GM21390 (cell line): ENCODE measurements at regions not wholly inside any gene's neighbourhood (a gene's known extent, or its start where the extent isn't known, plus 50 kb on each side); places are given as distances from the start of the nearest gene placed in this dataset.
"Not testable (repeated sequence)": the region's sequence is repeated elsewhere in the genome, so short reads cannot be mapped to it uniquely, and the experiment has no call there.

ENCODE experiments used
- ATAC-seq: cut with Tn5 transposase; IDR thresholded peaks from one replicate; pipeline ENCODE4 v1.9.1; 2021; ENCODE audit not compliant: unreplicated experiment

GRCh38 chr6:19369785-19370184 is 467.4 kb upstream of the ID4 start:
- no peak for ATAC-seq

GRCh38 chr6:19370831-19371230 is 466.3 kb upstream of the ID4 start:
- no peak for ATAC-seq

DNA sequence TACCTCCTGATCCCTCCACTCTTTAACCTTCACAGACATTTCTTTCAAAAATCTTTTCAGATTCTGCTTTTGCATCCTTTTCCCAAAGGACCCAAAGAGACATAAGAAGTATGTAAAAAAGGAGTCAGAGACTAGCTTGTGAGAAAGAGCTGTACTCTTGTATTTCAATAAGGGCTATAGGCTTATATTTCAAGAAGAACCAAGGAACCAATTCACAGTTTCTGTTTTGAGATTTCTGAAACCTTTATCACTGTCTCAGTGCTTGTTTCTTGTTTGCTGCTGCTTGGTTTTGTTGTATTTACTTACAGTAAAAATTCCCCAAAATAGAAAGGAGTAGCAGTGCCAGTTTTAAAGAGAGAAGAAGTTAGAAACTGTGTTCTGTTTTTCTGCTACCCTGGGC is 461.6 kb upstream of the ID4 start:
- ATAC-seq = no peak

GRCh38 chr6:19377722-19378121 is 459.4 kb upstream of the ID4 start:
- no peak for ATAC-seq

DNA sequence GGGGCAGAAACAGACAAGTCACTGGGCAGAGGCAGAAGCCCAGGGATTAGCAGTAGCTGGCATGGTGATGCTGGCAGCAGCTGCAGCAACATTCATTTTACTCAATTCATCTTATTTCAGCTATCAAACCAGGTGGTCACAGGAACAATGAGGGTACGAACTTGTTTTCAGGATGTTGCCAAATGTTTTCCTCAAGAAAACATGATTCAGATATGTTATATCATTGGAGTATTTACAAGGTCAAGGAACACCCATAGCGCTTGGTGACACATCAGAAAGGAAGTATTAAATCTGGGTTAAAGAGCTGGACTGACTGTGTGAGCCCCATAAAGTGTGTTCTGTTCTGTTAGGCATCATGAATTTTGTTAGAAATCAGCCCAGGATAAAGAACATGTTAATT is 456.9 kb upstream of the ID4 start:
- no peak for ATAC-seq

DNA sequence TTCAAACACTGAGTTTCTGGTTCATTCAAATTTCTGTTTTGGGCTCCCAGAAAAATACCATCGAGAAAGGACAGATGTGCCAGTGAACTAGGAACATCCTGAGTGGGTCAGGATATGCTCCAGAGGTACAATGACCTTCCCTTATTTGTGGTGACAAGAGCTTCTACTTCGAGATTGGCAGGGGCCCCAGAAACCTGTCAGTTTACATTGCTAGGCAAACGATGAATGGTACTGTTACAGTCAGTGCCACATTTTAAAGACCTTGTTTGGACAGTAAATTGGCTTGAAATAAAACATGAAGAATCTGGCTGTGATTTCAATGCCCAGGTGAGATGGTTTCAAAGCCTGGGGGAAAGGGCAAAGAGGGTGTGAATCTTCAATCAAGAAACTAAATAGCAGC is 454.5 kb upstream of the ID4 start:
- no peak for ATAC-seq

GRCh38 chr6:19391926-19392325 is 445.2 kb upstream of the ID4 start:
- ATAC-seq = no peak

- no peak for ATAC-seq
These were observed 443.1 kb upstream of the ID4 start for GRCh38 chr6:19394051-19394450.

DNA sequence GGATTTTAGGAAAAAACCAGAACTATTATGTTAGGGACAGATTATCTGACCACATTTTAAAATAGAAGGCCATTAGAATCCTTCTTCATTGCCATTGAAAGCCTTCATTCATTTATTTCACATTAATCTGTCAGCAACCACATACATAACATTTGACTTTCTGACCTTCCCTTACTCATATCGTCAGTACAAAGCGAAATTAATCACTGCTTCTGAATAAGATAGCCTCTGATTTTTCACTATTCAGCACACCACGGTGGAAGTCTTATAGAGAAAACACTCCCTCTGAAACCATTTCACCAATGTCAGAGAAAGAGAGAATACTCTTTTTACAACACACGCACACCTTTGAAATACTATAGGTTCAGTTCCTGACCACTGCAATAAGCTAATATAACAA is 442.5 kb upstream of the ID4 start:
- no peak for ATAC-seq

- ATAC-seq = no peak
These were observed 441.9 kb upstream of the ID4 start for GRCh38 chr6:19395316-19395715.

- no peak for ATAC-seq
These were observed 437.8 kb upstream of the ID4 start for GRCh38 chr6:19399406-19399805.

GRCh38 chr6:19404884-19405283 is 432.3 kb upstream of the ID4 start:
- not testable (repeated sequence) for ATAC-seq

DNA sequence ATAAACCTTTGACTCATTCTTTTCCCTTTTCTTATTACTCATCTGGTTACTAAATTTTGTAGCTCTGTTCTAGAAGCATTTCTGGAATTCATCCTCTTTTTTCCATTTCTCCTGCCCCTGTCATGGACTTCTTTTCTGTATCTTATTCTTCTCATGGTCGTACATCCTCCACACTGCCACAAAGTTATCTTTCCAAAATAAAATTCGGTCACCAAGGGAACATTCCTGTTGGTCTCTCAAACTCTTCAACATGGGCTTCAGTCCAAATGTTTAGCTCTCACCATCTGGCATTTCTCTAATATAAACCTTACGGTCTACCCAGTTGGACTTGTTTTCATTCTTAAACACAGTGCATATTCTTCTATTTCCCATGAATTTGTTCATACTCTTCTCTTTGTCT is 428.8 kb upstream of the ID4 start:
- ATAC-seq = no peak

- ATAC-seq = no peak
These were observed 426.7 kb upstream of the ID4 start for GRCh38 chr6:19410481-19410880.

GRCh38 chr6:19413323-19413722 is 423.8 kb upstream of the ID4 start:
- no peak for ATAC-seq

DNA sequence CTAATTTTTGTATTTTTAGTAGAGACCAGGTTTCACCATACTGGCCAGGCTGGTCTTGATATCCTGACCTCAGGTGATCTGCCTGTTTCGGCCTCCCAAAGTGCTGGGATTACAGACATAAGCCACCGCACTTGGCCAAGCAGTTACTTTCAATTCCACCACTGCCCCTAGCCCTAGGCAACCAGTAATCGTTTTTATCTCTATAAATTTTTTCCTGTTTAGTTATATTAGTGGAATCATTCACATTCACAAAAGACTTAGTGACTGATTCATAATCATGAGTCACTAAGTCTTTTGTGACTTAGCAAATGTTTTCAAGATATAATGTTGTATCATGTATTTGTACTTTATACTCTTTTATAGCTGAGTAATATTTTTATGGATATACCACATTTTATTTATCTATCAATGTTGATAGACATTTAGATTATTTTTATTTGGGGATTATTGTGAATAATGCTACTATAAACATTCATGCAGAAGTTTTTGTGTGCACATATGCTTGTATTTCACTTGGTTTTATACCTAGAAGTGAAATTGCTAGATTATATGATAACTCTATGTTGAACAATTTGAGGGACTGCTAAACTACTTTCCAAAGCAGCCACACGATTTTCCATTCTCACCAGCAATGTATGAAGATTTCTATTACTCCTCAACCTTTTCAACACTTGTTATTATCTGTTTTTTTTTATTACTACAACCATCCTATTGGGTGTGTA is 421.4 kb upstream of the ID4 start:
- ATAC-seq = no peak

DNA sequence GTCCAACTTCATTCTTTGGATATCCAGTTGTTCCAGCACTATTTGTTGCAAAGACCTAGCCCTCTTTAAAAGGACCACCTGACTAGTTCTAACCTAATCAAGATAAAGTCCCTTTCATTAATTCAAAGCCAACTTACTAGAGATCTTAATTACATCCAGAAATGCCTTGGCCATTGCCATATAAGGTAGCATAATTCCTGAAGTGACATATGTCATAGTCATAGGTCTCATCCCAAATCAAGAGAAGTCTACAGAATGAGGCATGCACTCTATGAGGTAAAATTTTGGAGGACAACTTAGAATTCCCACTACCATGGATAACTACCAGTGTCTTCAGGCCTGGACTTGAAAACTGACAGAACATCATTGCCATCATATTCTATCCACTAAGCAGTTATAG is 420.4 kb upstream of the ID4 start:
- ATAC-seq = no peak

DNA sequence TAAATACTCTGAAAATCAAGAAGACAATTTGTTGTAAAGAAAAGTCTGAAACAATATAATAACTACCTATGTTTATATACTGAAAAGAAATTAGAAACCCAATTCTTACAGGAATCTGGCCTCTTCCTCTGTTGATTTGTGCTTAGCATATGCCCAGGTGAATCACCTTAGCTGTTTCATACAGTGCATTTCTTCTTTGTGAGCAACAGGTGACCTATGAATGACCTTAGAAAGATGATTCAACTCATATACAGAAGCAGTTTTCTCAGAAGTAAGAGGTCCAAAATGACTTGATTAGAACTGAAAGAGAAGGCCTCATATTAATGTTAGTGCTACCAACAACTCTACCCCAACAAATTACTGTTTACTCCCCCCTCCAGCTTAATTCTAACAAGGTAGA is 419.5 kb upstream of the ID4 start:
- ATAC-seq = no peak

DNA sequence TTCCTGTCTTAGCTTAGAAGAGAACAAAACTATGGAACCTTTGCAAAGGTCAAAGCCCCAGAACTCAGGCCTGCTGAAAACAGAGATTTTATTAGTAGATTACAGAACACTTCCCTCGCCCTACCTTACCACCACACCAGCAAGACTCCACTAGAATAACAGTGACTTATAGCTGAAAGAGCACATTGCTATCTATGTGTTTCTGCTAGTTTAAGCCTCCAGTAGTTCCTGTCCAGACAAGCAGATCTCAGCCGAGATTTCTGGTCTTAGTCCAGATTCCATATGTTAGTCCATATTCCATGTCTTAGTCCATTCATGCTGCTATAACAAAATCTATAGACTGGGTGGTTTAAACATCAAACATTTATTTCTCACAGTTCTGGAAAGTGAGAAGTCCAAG is 412.3 kb upstream of the ID4 start:
- ATAC-seq = no peak

GRCh38 chr6:19427548-19427947 is 409.6 kb upstream of the ID4 start:
- ATAC-seq = no peak

- ATAC-seq = no peak
These were observed 404.1 kb upstream of the ID4 start for GRCh38 chr6:19432966-19433498.

- ATAC-seq = no peak
These were observed 403.1 kb upstream of the ID4 start for GRCh38 chr6:19434065-19434464.

DNA sequence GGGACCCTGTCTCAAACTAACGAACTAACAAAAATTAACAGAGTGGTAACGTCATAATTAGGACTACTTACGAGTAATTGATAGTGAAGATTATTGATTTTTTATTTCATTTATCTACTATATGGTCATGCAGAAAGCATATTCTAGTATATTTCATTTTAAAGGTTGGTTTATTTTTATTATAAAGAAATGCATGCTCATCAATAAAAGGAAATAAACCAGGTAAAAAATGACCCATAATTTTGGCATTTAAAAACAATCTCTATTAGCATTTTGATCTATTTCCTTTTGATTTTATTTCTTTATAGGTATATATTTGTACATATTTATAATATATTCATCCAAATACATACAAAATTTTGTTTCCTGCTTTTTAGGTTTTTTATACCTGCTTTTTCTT is 401.4 kb upstream of the ID4 start:
- no peak for ATAC-seq
